H1 (cell line): ENCODE measurements at regions not wholly inside any gene's neighbourhood (a gene's known extent, or its start where the extent isn't known, plus 50 kb on each side); places are given as distances from the start of the nearest gene placed in this dataset.

Experiments
- CTCF ChIA-PET: fragments of 300-600 bp; sonication (Branson Sonifier 250); formaldehyde crosslinking; loops from one replicate; lab custom pipeline; 2021; ENCODE audit not compliant: partially characterized antibody; lab: Charles Lee
- POLR2A ChIA-PET: fragments of 300-600 bp; sonication (Branson Sonifier 250); formaldehyde crosslinking; loops from one replicate; lab custom pipeline; 2021; ENCODE audit warnings: inconsistent platforms; ENCODE audit not compliant: partially characterized antibody; lab: Charles Lee
- DNase-seq, 2 experiments: peaks; one replicate each; pipeline versions ENCODE4 v3.0.0 to v3.0.0-alpha.2; 2010 to 2022; ENCODE audit warnings: low spot score in 2 of 2, low read depth in 1 of 2, mixed read lengths in 1 of 2
- FAIRE-seq: peaks from 2 replicates; lab custom pipeline; 2011; peaks lifted over from hg19 to GRCh38; lab: Jason Lieb, UNC
- H2AFZ ChIP-seq: 2 replicates; pipeline ENCODE4 v1.8.1; 2012; ENCODE audit warnings: low read length, inconsistent platforms
- H2AK5ac ChIP-seq: 2 replicates; pipeline ENCODE4 v1.6.1; 2013; ENCODE audit warnings: low read depth, low read length
- H2BK120ac ChIP-seq: replicated peaks from 2 replicates; pipeline ENCODE3; 2013; ENCODE audit warnings: low read depth, low read length, inconsistent platforms
- H2BK12ac ChIP-seq: 2 replicates; pipeline ENCODE4 v1.6.1; 2013; ENCODE audit warnings: low read depth, low read length
- H2BK15ac ChIP-seq: 2 replicates; pipeline ENCODE4 v1.6.1; 2013; ENCODE audit warnings: low read length
- H2BK20ac ChIP-seq: 2 replicates; pipeline ENCODE4 v1.6.1; 2013; ENCODE audit warnings: low read length
- H2BK5ac ChIP-seq: 2 replicates; pipeline ENCODE4 v1.6.1; 2013; ENCODE audit warnings: low read depth, low read length
- H3K14ac ChIP-seq: 2 replicates; pipeline ENCODE4 v1.6.1; 2013; ENCODE audit warnings: inconsistent platforms; ENCODE audit not compliant: insufficient read length
- H3K18ac ChIP-seq: 2 replicates; pipeline ENCODE4 v1.6.1; 2013; ENCODE audit warnings: low read length; ENCODE audit errors: extremely low read depth
- H3K23ac ChIP-seq: 2 replicates; pipeline ENCODE4 v1.6.1; 2013; ENCODE audit warnings: inconsistent platforms; ENCODE audit not compliant: insufficient read length
- H3K23me2 ChIP-seq: 2 replicates; pipeline ENCODE4 v1.6.1; 2013; ENCODE audit warnings: low read depth, low read length
- H3K27ac ChIP-seq: 2 replicates; pipeline ENCODE4 v1.6.1; 2011; ENCODE audit warnings: low read depth, low read length, inconsistent platforms
- H3K27me3 ChIP-seq, 4 experiments: replicated peaks in 1 of 4; 1 replicate in 1 of 4; 2 replicates in 3 of 4; pipeline versions ENCODE4 v1.6.1 to v1.8.1; 2011 to 2013; ENCODE audit warnings: low read length in 3 of 4, mild to moderate bottlenecking in 3 of 4, inconsistent platforms in 2 of 4, mixed read lengths in 2 of 4, moderate library complexity in 1 of 4; ENCODE audit not compliant: control insufficient read depth in 3 of 4, insufficient read depth in 3 of 4; ENCODE audit errors: extremely low read depth in 1 of 4
- H3K36me3 ChIP-seq, 4 experiments: 2 replicates each; pipeline versions ENCODE4 v1.6.1 to v1.8.1; 2011 to 2013; ENCODE audit warnings: mild to moderate bottlenecking in 4 of 4, low read length in 3 of 4, moderate library complexity in 2 of 4, control low read depth in 1 of 4, inconsistent platforms in 1 of 4; ENCODE audit not compliant: insufficient read depth in 4 of 4, control insufficient read depth in 2 of 4
- H3K4ac ChIP-seq: replicated peaks from 2 replicates; pipeline ENCODE3; 2013; ENCODE audit warnings: low read length, low read depth, mixed read lengths, inconsistent platforms; ENCODE audit not compliant: insufficient read length
- H3K4me1 ChIP-seq, 4 experiments: replicated peaks in 1 of 4; 1 replicate in 1 of 4; 2 replicates in 3 of 4; pipeline versions ENCODE4 v1.6.1 to v1.8.1; 2011 to 2013; ENCODE audit warnings: low read length in 3 of 4, inconsistent platforms in 2 of 4, mixed read lengths in 1 of 4; ENCODE audit not compliant: insufficient read depth in 4 of 4, control insufficient read depth in 3 of 4
- H3K4me2 ChIP-seq, 2 experiments: 2 replicates each; pipeline versions ENCODE4 v1.6.1 to v1.8.1; 2011 to 2013; ENCODE audit warnings: low read depth in 2 of 2, low read length in 2 of 2, control low read depth in 1 of 2, inconsistent platforms in 1 of 2, mild to moderate bottlenecking in 1 of 2; ENCODE audit not compliant: insufficient read depth in 1 of 2
- H3K4me3 ChIP-seq, 4 experiments: fragments of 200-600, 300-600 bp in 1 of 4; sonication (generic), shearing (Covaris generic), sonication (Bioruptor Twin) in 1 of 4; 2 replicates each; pipeline versions ENCODE4 v1.5.1 to v1.8.1; 2011 to 2016; ENCODE audit warnings: low read length in 4 of 4, low read depth in 3 of 4, control low read depth in 2 of 4, inconsistent platforms in 2 of 4, mild to moderate bottlenecking in 2 of 4, mixed read lengths in 1 of 4, moderate library complexity in 1 of 4; ENCODE audit not compliant: insufficient read depth in 2 of 4; ENCODE audit errors: extremely low read depth in 1 of 4
- H3K56ac ChIP-seq: replicated peaks from 2 replicates; pipeline ENCODE3; 2013; ENCODE audit warnings: low read depth, mild to moderate bottlenecking, mixed read lengths, low read length, inconsistent platforms; ENCODE audit not compliant: insufficient read length
- H3K79me1 ChIP-seq: 2 replicates; pipeline ENCODE4 v1.6.1; 2013; ENCODE audit warnings: low read depth, low read length, control low read depth
- H3K79me2 ChIP-seq, 2 experiments: 2 replicates each; pipeline versions ENCODE4 v1.6.1 to v1.8.1; 2012 to 2013; ENCODE audit warnings: low read length in 2 of 2, mild to moderate bottlenecking in 2 of 2, inconsistent platforms in 1 of 2; ENCODE audit not compliant: insufficient read depth in 2 of 2, control insufficient read depth in 1 of 2
- H3K9ac ChIP-seq, 4 experiments: replicated peaks in 1 of 4; 1 replicate in 1 of 4; 2 replicates in 3 of 4; pipeline versions ENCODE4 v1.6.1 to v1.8.1; 2011 to 2013; ENCODE audit warnings: low read depth in 3 of 4, low read length in 3 of 4, control low read depth in 2 of 4, mild to moderate bottlenecking in 2 of 4, moderate library complexity in 2 of 4, inconsistent platforms in 1 of 4; ENCODE audit errors: extremely low read depth in 1 of 4
- H3K9me3 ChIP-seq, 2 experiments: 2 replicates each; pipeline versions ENCODE4 v1.6.1 to v1.8.1; 2012 to 2013; ENCODE audit warnings: mild to moderate bottlenecking in 2 of 2, moderate library complexity in 2 of 2, control low read depth in 1 of 2, inconsistent platforms in 1 of 2, low read depth in 1 of 2, low read length in 1 of 2, mixed read lengths in 1 of 2; ENCODE audit not compliant: insufficient read depth in 2 of 2
- H4K20me1 ChIP-seq, 2 experiments: replicated peaks in 1 of 2; 2 replicates each; pipeline versions ENCODE3 to v1.8.1; 2011 to 2013; ENCODE audit warnings: inconsistent platforms in 2 of 2, low read length in 2 of 2, mild to moderate bottlenecking in 1 of 2; ENCODE audit not compliant: insufficient read depth in 2 of 2, control insufficient read depth in 1 of 2
- H4K5ac ChIP-seq: 2 replicates; pipeline ENCODE4 v1.6.1; 2013; ENCODE audit warnings: low read length, low read depth, mixed read lengths, inconsistent platforms; ENCODE audit not compliant: insufficient read length
- H4K8ac ChIP-seq: 2 replicates; pipeline ENCODE4 v1.8.0; 2013; ENCODE audit warnings: mild to moderate bottlenecking, moderate library complexity, low read length, inconsistent platforms; ENCODE audit not compliant: insufficient read depth; ENCODE audit errors: extremely low read depth
- H4K91ac ChIP-seq: replicated peaks from 2 replicates; pipeline ENCODE3; 2013; ENCODE audit warnings: low read length, mixed read lengths, inconsistent platforms; ENCODE audit not compliant: insufficient read length
- SIRT6 ChIP-seq: IDR thresholded peaks from one replicate; pipeline ENCODE4 v1.7.1; 2012; ENCODE audit warnings: low read length, inconsistent platforms
- WGBS, 2 experiments: shearing (Covaris generic) in 1 of 2; methylation state at CpG; one replicate each; pipeline versions ENCODE4 v1.1.6 to v1.1.7; 2013 to 2015; ENCODE audit warnings: low lambda C conversion rate in 2 of 2, mixed read lengths in 2 of 2, inconsistent platforms in 1 of 2, low coverage in 1 of 2, missing lambda C conversion rate in 1 of 2; ENCODE audit not compliant: insufficient replicate concordance in 2 of 2, insufficient coverage in 1 of 2, insufficient read length in 1 of 2; ENCODE audit errors: extremely low coverage in 1 of 2, missing lambda C conversion rate in 1 of 2; 5-methylcytosine and 5-hydroxymethylcytosine counted together

GRCh38 chr18:22564036-22564435, 146.3 kb upstream of the CTAGE1 start:
- H4K20me1 ChIP-seq = no peaks in the 10 kb centered on the region
- H2BK20ac ChIP-seq = no peak overlapping the region

More at GRCh38 chr18:22564036-22564435, 146.3 kb upstream of the CTAGE1 start:
- no peak overlapping the region for H3K18ac ChIP-seq
- no peak overlapping the region for H3K56ac ChIP-seq
- no peak overlapping the region for H2BK12ac ChIP-seq
- H2BK15ac ChIP-seq = no peak overlapping the region
- no peak overlapping the region for H3K27ac ChIP-seq
- no peak overlapping the region for H4K91ac ChIP-seq
- no peak overlapping the region for H2AFZ ChIP-seq
- H2BK5ac ChIP-seq = no peak overlapping the region
- no peaks in the 10 kb centered on the region for H3K79me2 ChIP-seq
- no peaks in the 10 kb centered on the region for H3K9me3 ChIP-seq
- no peak for FAIRE-seq
- no peak overlapping the region for H2AK5ac ChIP-seq
- no peak overlapping the region for H2BK120ac ChIP-seq
- ChIA-PET CTCF (interaction anchor here (0.6 to 2.2 kb wide), 6 partner anchors 9 to 390 kb away, joined by 3 to 5 read pairs (median 4); no protein-coding TSS in a partner anchor), POLR2A (no interaction called here)
- no peak overlapping the region for H3K9ac ChIP-seq
- H3K36me3 ChIP-seq = no peaks in the 10 kb centered on the region
- no peak overlapping the region for H3K4me3 ChIP-seq
- no peak for DNase-seq
- no peak overlapping the region for H3K23ac ChIP-seq
- no peak overlapping the region for H4K5ac ChIP-seq
- 89% methylated on average over 2 of the region's 2 CpGs; no CpG with 5 or more reads in 1 of the 2 experiments for WGBS, 2 experiments
- H3K14ac ChIP-seq = no peak overlapping the region
- peaks cover 6% of the 10 kb centered on the region; the same call in 1 of the 2 replicates for H3K23me2 ChIP-seq
- H3K79me1 ChIP-seq = no peaks in the 10 kb centered on the region
- H3K4me2 ChIP-seq = no peak overlapping the region
- peaks cover 4 to 27% (median 23%) of the 10 kb centered on the region in 4 experiments for H3K27me3 ChIP-seq
- no peak for TF ChIP-seq SIRT6
- no peak overlapping the region for H4K8ac ChIP-seq
- peaks cover 0 to 3% (median 1%) of the 10 kb centered on the region in 4 experiments; a peak in 4 of 7 replicates for H3K4me1 ChIP-seq
- no peak overlapping the region for H3K4ac ChIP-seq
